CD4-positive, CD25-positive, alpha-beta regulatory T cell (primary cell): ENCODE measurements at regions not wholly inside any gene's neighbourhood (a gene's known extent, or its start where the extent isn't known, plus 50 kb on each side); places are given as distances from the start of the nearest gene placed in this dataset.

Experiments used
- ATAC-seq, 2 donors: fragments of 150-1000 bp; cut with Tn5 transposase; one replicate each; pipeline ENCODE4 v1.10.0; 2021; ENCODE audit warnings: low read depth in 2 of 2, moderate number of reproducible peaks in 2 of 2, moderate library complexity in 1 of 2
- DNase-seq, 3 donors: peaks; one replicate each; pipeline versions ENCODE4 v3.0.0 to v3.0.0-alpha.2; 2012 to 2022; ENCODE audit warnings: mixed read lengths in 1 of 3
- H3K27ac ChIP-seq: one replicate; pipeline ENCODE4 v1.7.0; 2013; ENCODE audit warnings: mild to moderate bottlenecking, low read length; ENCODE audit not compliant: insufficient read depth, poor library complexity, severe bottlenecking
- H3K27me3 ChIP-seq: one replicate; pipeline ENCODE4 v1.7.0; 2013; ENCODE audit warnings: low read length; ENCODE audit not compliant: control insufficient read depth, insufficient read depth
- H3K36me3 ChIP-seq: one replicate; pipeline ENCODE4 v1.7.0; 2013; ENCODE audit warnings: mild to moderate bottlenecking, low read length, moderate library complexity; ENCODE audit not compliant: control insufficient read depth, insufficient read depth
- H3K4me1 ChIP-seq: 2 replicates; pipeline ENCODE4 v1.7.0; 2013; ENCODE audit warnings: mild to moderate bottlenecking, low read length; ENCODE audit not compliant: insufficient read depth, control insufficient read depth, poor library complexity, severe bottlenecking
- H3K4me3 ChIP-seq: one replicate; pipeline ENCODE4 v1.7.0; 2013; ENCODE audit warnings: low read depth, mild to moderate bottlenecking, low read length, moderate library complexity
- H3K9me3 ChIP-seq, 2 experiments: 1 replicate in 1 of 2; 2 replicates in 1 of 2; pipeline ENCODE4 v1.7.0; 2013; ENCODE audit warnings: low read length in 2 of 2, mild to moderate bottlenecking in 1 of 2, moderate library complexity in 1 of 2; ENCODE audit not compliant: control insufficient read depth in 2 of 2
- H3K27ac Mint-ChIP-seq, 3 donors: one replicate each; pipeline ENCODE4 v1.8.0; 2020 to 2022; ENCODE audit warnings: mild to moderate bottlenecking in 3 of 3, mixed read lengths in 3 of 3, moderate library complexity in 2 of 3
- H3K27me3 Mint-ChIP-seq: one replicate; pipeline ENCODE4 v1.8.0; 2022; ENCODE audit warnings: mild to moderate bottlenecking, mixed read lengths
- H3K36me3 Mint-ChIP-seq: one replicate; pipeline ENCODE4 v1.8.0; 2020; ENCODE audit warnings: mixed read lengths
- H3K4me1 Mint-ChIP-seq, 4 donors: one replicate each; pipeline ENCODE4 v1.8.0; 2020 to 2022; ENCODE audit warnings: mixed read lengths in 4 of 4, mild to moderate bottlenecking in 1 of 4
- H3K4me3 Mint-ChIP-seq, 4 donors: one replicate each; pipeline ENCODE4 v1.8.0; 2020 to 2022; ENCODE audit warnings: mild to moderate bottlenecking in 4 of 4, mixed read lengths in 4 of 4, moderate library complexity in 3 of 4
- H3K9me3 Mint-ChIP-seq, 7 donors: one replicate each; pipeline ENCODE4 v1.8.0; 2020 to 2022; ENCODE audit warnings: mixed read lengths in 7 of 7, mild to moderate bottlenecking in 3 of 7, moderate library complexity in 2 of 7

- no peak overlapping the region for H3K4me3 ChIP-seq
- H3K27me3 Mint-ChIP-seq = peaks cover 17% of the 10 kb centered on the region
- peaks cover 0 to 2% (median under 1%) of the 10 kb centered on the region in 4 donors for H3K4me1 Mint-ChIP-seq
- no peak for DNase-seq
- H3K27me3 ChIP-seq = peaks cover 2% of the 10 kb centered on the region
- H3K4me3 Mint-ChIP-seq = no peak overlapping the region
- no peaks in the 10 kb centered on the region for H3K36me3 Mint-ChIP-seq
- H3K4me1 ChIP-seq = no peaks in the 10 kb centered on the region
- H3K27ac Mint-ChIP-seq = no peak overlapping the region
- no peak overlapping the region for H3K27ac ChIP-seq
- H3K9me3 Mint-ChIP-seq = peaks cover 0 to 2% (median 0%) of the 10 kb centered on the region in 7 donors
- no peaks in the 10 kb centered on the region for H3K36me3 ChIP-seq
- no peak for ATAC-seq
- H3K9me3 ChIP-seq = no peaks in the 10 kb centered on the region
These were observed 147.6 kb downstream of the NDUFA12 start for GRCh38 chr12:94855853-94856252.

DNA sequence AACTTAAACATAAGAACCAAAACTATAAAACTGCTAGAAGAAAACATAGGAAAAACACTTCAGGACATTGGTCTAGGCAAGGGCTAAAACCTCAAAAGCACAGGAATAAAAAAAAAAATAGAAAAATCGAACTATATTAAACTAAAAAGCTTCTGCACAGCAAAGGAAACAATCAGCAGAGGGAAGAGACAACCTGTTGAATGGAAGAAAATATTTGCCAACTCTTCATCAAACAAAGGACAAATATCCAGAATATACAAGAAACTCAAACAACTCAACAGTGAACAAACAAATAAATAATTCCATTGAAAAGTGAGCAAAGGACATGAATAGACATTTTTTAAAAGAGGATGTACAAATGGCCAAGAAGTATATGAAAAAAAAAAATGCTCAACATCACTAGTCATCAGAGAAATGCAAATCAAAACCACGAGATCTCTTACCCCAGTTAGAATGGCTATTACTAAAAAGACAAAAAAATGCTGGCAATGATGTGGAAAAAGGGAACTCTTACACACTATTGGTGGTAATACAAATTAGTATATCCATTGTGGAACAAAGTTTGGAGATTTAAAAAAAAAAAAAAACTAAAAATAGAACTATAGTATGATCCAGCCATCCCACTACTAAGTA is 152.0 kb downstream of the NDUFA12 start:
- Histone ChIP-seq H3K27me3 (peaks cover 2% of the 10 kb centered on the region), H3K4me1 (no peaks in the 10 kb centered on the region), H3K27ac (no peak overlapping the region), H3K4me3 (no peak overlapping the region), H3K9me3 (no peaks in the 10 kb centered on the region), H3K36me3 (no peaks in the 10 kb centered on the region)
- H3K4me1 Mint-ChIP-seq = peaks cover 0 to 4% (median under 1%) of the 10 kb centered on the region in 4 donors
- H3K27ac Mint-ChIP-seq = no peak overlapping the region
- no peak overlapping the region for H3K4me3 Mint-ChIP-seq
- peaks cover 0 to 2% (median 0%) of the 10 kb centered on the region in 7 donors for H3K9me3 Mint-ChIP-seq
- no peak for DNase-seq
- peaks cover 11% of the 10 kb centered on the region for H3K27me3 Mint-ChIP-seq
- no peak for ATAC-seq
- H3K36me3 Mint-ChIP-seq = no peaks in the 10 kb centered on the region

DNA sequence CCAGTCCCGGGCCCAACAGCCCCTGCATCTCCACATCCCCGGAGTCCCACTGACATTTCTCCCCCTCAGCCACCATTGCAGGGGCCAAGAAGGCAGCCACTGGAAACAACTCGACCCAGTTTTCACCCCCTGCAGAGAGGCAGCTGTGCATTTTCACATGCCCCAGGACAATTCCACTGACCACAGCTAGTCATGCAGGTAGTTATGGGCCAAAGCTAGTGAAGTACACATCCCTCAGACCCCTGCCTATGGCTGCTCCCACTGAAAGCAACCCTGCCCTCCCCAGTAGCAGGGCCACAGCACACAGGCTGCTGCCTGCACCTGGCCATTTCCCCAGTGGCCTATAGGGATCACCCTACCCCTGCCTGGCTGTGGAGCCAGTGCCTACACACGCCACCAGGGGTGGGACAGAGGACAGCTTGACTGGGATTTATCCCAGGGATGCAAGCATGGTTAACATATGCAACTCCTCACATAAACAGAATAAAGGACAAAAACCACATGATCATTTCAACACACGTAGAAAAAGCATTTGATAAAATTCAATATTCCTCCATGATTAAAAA is 154.0 kb downstream of the NDUFA12 start:
- Mint-ChIP-seq H3K27me3 (peaks cover 14% of the 10 kb centered on the region), H3K4me3 (no peak overlapping the region), H3K36me3 (no peaks in the 10 kb centered on the region), H3K4me1 (peaks cover 0 to 2% (median 0%) of the 10 kb centered on the region in 4 donors), H3K27ac (no peak overlapping the region), H3K9me3 (peaks cover 0 to 3% (median 0%) of the 10 kb centered on the region in 7 donors)
- H3K27ac ChIP-seq = no peak overlapping the region
- H3K36me3 ChIP-seq = no peaks in the 10 kb centered on the region
- DNase-seq = no peak
- ATAC-seq = no peak
- no peak overlapping the region for H3K4me3 ChIP-seq
- no peaks in the 10 kb centered on the region for H3K4me1 ChIP-seq
- H3K27me3 ChIP-seq = peaks cover 2% of the 10 kb centered on the region
- H3K9me3 ChIP-seq = no peaks in the 10 kb centered on the region

DNA sequence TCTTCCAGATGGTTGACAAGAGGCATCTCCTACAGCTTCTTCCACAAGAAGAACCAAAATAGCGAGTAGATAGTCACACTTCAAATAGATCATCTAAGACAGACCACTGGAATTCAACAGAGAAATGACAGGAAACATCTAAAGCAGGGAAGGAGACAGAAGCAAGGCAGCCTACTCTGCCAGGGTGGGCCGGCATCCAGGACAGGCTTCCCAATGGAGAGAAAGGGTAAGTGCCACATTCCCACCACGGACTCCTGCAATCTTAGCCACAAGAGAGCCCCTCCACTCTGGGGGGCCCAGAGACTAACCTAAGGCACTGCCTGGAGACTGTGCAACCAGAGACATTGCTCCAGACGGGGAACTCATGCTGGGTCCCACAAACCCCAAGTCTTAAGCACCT is 154.5 kb downstream of the NDUFA12 start:
- peaks cover 2% of the 10 kb centered on the region for H3K27me3 ChIP-seq
- Mint-ChIP-seq H3K27ac (no peak overlapping the region), H3K4me3 (no peak overlapping the region), H3K27me3 (peaks cover 14% of the 10 kb centered on the region), H3K36me3 (no peaks in the 10 kb centered on the region), H3K4me1 (peaks cover 0 to 2% (median 0%) of the 10 kb centered on the region in 4 donors), H3K9me3 (peaks cover 0 to 3% (median 0%) of the 10 kb centered on the region in 7 donors)
- H3K36me3 ChIP-seq = no peaks in the 10 kb centered on the region
- no peaks in the 10 kb centered on the region for H3K9me3 ChIP-seq
- ATAC-seq = no peak
- no peak overlapping the region for H3K27ac ChIP-seq
- no peak overlapping the region for H3K4me3 ChIP-seq
- no peak for DNase-seq
- H3K4me1 ChIP-seq = no peaks in the 10 kb centered on the region

GRCh38 chr12:94845110-94845509 is 158.4 kb downstream of the NDUFA12 start:
- Histone ChIP-seq H3K4me3 (no peak overlapping the region), H3K4me1 (no peaks in the 10 kb centered on the region), H3K27ac (no peak overlapping the region), H3K9me3 (no peaks in the 10 kb centered on the region), H3K27me3 (peaks cover 2% of the 10 kb centered on the region), H3K36me3 (no peaks in the 10 kb centered on the region)
- no peak overlapping the region for H3K27ac Mint-ChIP-seq
- DNase-seq (no peak), ATAC-seq (no peak)
- H3K4me3 Mint-ChIP-seq = no peak overlapping the region
- H3K27me3 Mint-ChIP-seq = peaks cover 10% of the 10 kb centered on the region
- peaks cover 0 to 3% (median 0%) of the 10 kb centered on the region in 7 donors for H3K9me3 Mint-ChIP-seq
- H3K4me1 Mint-ChIP-seq = peaks cover 0 to 2% (median 0%) of the 10 kb centered on the region in 4 donors
- no peaks in the 10 kb centered on the region for H3K36me3 Mint-ChIP-seq

GRCh38 chr12:94844452-94844851 is 159.0 kb downstream of the NDUFA12 start:
- DNase-seq = no peak
- no peaks in the 10 kb centered on the region for H3K36me3 Mint-ChIP-seq
- H3K27ac Mint-ChIP-seq = no peak overlapping the region

DNA sequence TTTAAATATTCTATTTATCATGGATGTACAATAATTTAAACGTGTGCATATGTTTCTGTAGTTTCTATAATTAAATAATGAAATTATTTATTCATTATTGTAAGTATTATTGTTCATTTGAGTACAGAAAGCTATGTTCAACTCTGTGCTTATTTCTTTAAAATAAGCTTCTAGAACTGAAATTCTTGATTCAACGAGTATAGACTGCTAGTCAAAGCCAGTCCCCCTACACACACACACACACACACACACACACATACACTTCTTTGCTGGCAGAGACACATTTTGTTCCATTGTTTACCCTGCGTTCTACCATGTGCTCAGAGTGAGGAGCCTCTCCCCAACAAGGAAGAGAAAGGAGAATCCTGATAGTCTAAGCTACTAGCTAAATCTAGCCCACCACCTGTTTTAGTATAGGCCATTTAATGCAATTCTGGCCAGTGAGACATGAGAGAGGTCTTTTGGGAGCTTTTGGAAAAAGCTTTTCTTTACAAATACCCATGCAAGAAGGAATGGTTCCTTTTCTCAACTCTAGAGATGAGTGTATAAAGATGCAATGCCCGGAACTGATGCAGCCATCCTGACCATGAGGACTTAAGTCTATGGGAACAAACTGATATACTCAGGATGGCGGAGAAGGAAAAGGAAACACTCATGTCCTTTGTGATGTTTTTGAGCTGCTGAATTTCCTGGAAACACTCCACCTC is 161.4 kb downstream of the NDUFA12 start:
- Mint-ChIP-seq H3K9me3 (peaks cover 0 to 3% (median 0%) of the 10 kb centered on the region in 7 donors), H3K27ac (no peak overlapping the region), H3K4me3 (no peak overlapping the region), H3K4me1 (no peaks in the 10 kb centered on the region), H3K36me3 (no peaks in the 10 kb centered on the region), H3K27me3 (peaks cover 17% of the 10 kb centered on the region)
- DNase-seq = no peak
- H3K27ac ChIP-seq = no peak overlapping the region
- no peak overlapping the region for H3K4me3 ChIP-seq
- H3K36me3 ChIP-seq = no peaks in the 10 kb centered on the region
- H3K27me3 ChIP-seq = peaks cover 2% of the 10 kb centered on the region
- H3K9me3 ChIP-seq = no peaks in the 10 kb centered on the region
- no peak for ATAC-seq
- H3K4me1 ChIP-seq = no peaks in the 10 kb centered on the region

More at GRCh38 chr12:94844452-94844851, 159.0 kb downstream of the NDUFA12 start:
- Mint-ChIP-seq H3K4me3 (no peak overlapping the region), H3K9me3 (peaks cover 0 to 3% (median 0%) of the 10 kb centered on the region in 7 donors), H3K4me1 (peaks cover 0 to 2% (median 0%) of the 10 kb centered on the region in 4 donors), H3K27me3 (peaks cover 10% of the 10 kb centered on the region)
- Histone ChIP-seq H3K27ac (no peak overlapping the region), H3K27me3 (peaks cover 2% of the 10 kb centered on the region), H3K4me3 (no peak overlapping the region), H3K9me3 (no peaks in the 10 kb centered on the region), H3K36me3 (no peaks in the 10 kb centered on the region), H3K4me1 (no peaks in the 10 kb centered on the region)
- ATAC-seq = no peak
